HepG2 (cell line): ENCODE measurements at regions not wholly inside any gene's neighbourhood (a gene's known extent, or its start where the extent isn't known, plus 50 kb on each side); places are given as distances from the start of the nearest gene placed in this dataset.

Experiments
- ATAC-seq: fragments of 200-7000 bp; cut with Tn5 transposase; 3 replicates; pipeline ENCODE4 v1.9.1; 2020; ENCODE audit warnings: mild to moderate bottlenecking, moderate library complexity
- BruUV-seq: library from RNA; stranded (reverse); fragments of 400-500 nt; replicated peaks from 2 replicates; lab custom pipeline; 2021; lab: Mats Ljungman, UMichigan
- CTCF ChIA-PET: fragments of 300-600 bp; formaldehyde crosslinking; extraction: SDS; loops from one replicate; lab custom pipeline; 2021; ENCODE audit warnings: low total read pairs, inconsistent platforms, low intra/inter-chr PET ratio; lab: Yijun Ruan, JAX
- POLR2A ChIA-PET: fragments of 350-600 bp; sonication (Branson Sonifier 250); formaldehyde crosslinking; loops from one replicate; lab custom pipeline; 2020; ENCODE audit warnings: antibody characterized with exemption, inconsistent platforms; lab: Yijun Ruan, JAX
- DNase-seq: peaks from one replicate; pipeline ENCODE4 v3.0.0-alpha.2; 2015; ENCODE audit warnings: low spot score
- FAIRE-seq: peaks from 3 replicates; lab custom pipeline; 2011; peaks lifted over from hg19 to GRCh38; lab: Jason Lieb, UNC
- H2AFZ ChIP-seq: one replicate; pipeline ENCODE4 v1.6.1; 2011; ENCODE audit warnings: low read length, inconsistent platforms
- H3K27ac ChIP-seq: fragments of 300-600 bp; 3 replicates; pipeline ENCODE4 v1.8.0; 2011; ENCODE audit warnings: mixed run types, mild to moderate bottlenecking, mixed read lengths, low read length, inconsistent platforms; ENCODE audit not compliant: insufficient read depth; ENCODE audit errors: extremely low read length
- H3K27me3 ChIP-seq, 2 experiments: fragments of 200-600 bp in 1 of 2; 2 replicates in 1 of 2; 3 replicates in 1 of 2; pipeline versions ENCODE4 v1.6.0 to v1.8.0; 2011; ENCODE audit warnings: low read length in 2 of 2, mild to moderate bottlenecking in 2 of 2, moderate library complexity in 2 of 2, inconsistent platforms in 1 of 2; ENCODE audit not compliant: insufficient read depth in 2 of 2, control insufficient read depth in 1 of 2
- H3K36me3 ChIP-seq, 2 experiments: fragments of 200-600 bp in 1 of 2; replicated peaks in 1 of 2; 2 replicates in 1 of 2; 3 replicates in 1 of 2; pipeline versions ENCODE4 v1.5.1 to v1.8.0; 2011; ENCODE audit warnings: low read length in 2 of 2, inconsistent platforms in 1 of 2; ENCODE audit not compliant: insufficient read depth in 2 of 2, control insufficient read depth in 1 of 2
- H3K4me1 ChIP-seq: 2 replicates; pipeline ENCODE4 v1.5.1; 2012; ENCODE audit warnings: low read length, inconsistent platforms; ENCODE audit not compliant: insufficient read depth
- H3K4me2 ChIP-seq: 2 replicates; pipeline ENCODE4 v1.6.0; 2011; ENCODE audit warnings: low read depth, low read length, inconsistent platforms
- H3K4me3 ChIP-seq, 3 experiments: fragments of 200-600 bp in 1 of 3; sonication (generic), shearing (Covaris generic) in 1 of 3; replicated peaks in 1 of 3; 2 replicates each; pipeline ENCODE4 v1.5.1; 2011 to 2016; ENCODE audit warnings: low read length in 3 of 3, inconsistent platforms in 2 of 3, low read depth in 2 of 3, mild to moderate bottlenecking in 2 of 3, control low read depth in 1 of 3, mixed read lengths in 1 of 3; ENCODE audit not compliant: insufficient read depth in 1 of 3
- H3K79me2 ChIP-seq: one replicate; pipeline ENCODE4 v1.6.1; 2011; ENCODE audit warnings: low read length, inconsistent platforms; ENCODE audit not compliant: insufficient read depth
- H3K9ac ChIP-seq: 2 replicates; pipeline ENCODE4 v1.6.0; 2011; ENCODE audit warnings: mild to moderate bottlenecking, low read depth, low read length, inconsistent platforms; ENCODE audit not compliant: insufficient read depth
- H3K9me3 ChIP-seq: 2 replicates; pipeline ENCODE4 v1.5.1; 2012; ENCODE audit warnings: mild to moderate bottlenecking, low read length
- H4K20me1 ChIP-seq: 2 replicates; pipeline ENCODE4 v1.6.0; 2011; ENCODE audit warnings: inconsistent platforms, mild to moderate bottlenecking, low read length, moderate library complexity; ENCODE audit not compliant: insufficient read depth
- CBX1 ChIP-seq: IDR thresholded peaks from one replicate; pipeline ENCODE4 v1.6.1; 2016; ENCODE audit warnings: antibody characterized with exemption, low read depth
- DMAP1 ChIP-seq: IDR thresholded peaks from 2 replicates; pipeline ENCODE4 v1.6.1; 2016
- DNMT3B ChIP-seq: conservative IDR thresholded peaks from 2 replicates; pipeline ENCODE4 v1.6.1; 2016; ENCODE audit warnings: missing biosample characterization, control low read depth
- KDM5A ChIP-seq: fragments of 200-600 bp; sonication (generic); IDR thresholded peaks from 2 replicates; pipeline ENCODE4 v1.7.0; 2018; ENCODE audit warnings: antibody characterized with exemption, mild to moderate bottlenecking, low read length, borderline replicate concordance
- KDM5B ChIP-seq: sonication (generic); formaldehyde crosslinking; IDR thresholded peaks from 2 replicates; pipeline ENCODE4 v1.4.0; 2020; ENCODE audit warnings: missing genetic modification reagents, mild to moderate bottlenecking, borderline replicate concordance
- MIER3 ChIP-seq: IDR thresholded peaks from 2 replicates; pipeline ENCODE4 v1.6.1; 2016; ENCODE audit warnings: missing compliant biosample characterization, borderline replicate concordance
- NCOA5 ChIP-seq: sonication (generic); formaldehyde crosslinking; IDR thresholded peaks from 2 replicates; pipeline ENCODE4 v1.4.0; 2020; ENCODE audit warnings: missing genetic modification reagents
- REL ChIP-seq: sonication (generic); formaldehyde crosslinking; conservative IDR thresholded peaks from 2 replicates; pipeline ENCODE4 v1.8.0; 2022; ENCODE audit warnings: mild to moderate bottlenecking, missing genetic modification reagents, moderate library complexity
- SOX13 ChIP-seq, 3 experiments: fragments of 450-650 bp in 1 of 3; sonication (generic) in 1 of 3; formaldehyde crosslinking in 1 of 3; IDR thresholded peaks in 2 of 3; conservative IDR thresholded peaks in 1 of 3; 2 replicates each; pipeline versions ENCODE4 v1.5.0 to v1.6.1; 2016 to 2020; ENCODE audit warnings: antibody characterized with exemption in 1 of 3, mild to moderate bottlenecking in 1 of 3, missing compliant biosample characterization in 1 of 3, missing genetic modification reagents in 1 of 3, moderate library complexity in 1 of 3
- ZMYM2 ChIP-seq: sonication (generic); formaldehyde crosslinking; IDR thresholded peaks from 2 replicates; pipeline ENCODE4 v1.8.0; 2022; ENCODE audit warnings: mild to moderate bottlenecking, missing genetic modification reagents
- ZNF724P ChIP-seq: sonication (generic); formaldehyde crosslinking; IDR thresholded peaks from 2 replicates; pipeline ENCODE4 v1.8.0; 2022; ENCODE audit warnings: missing genetic modification reagents, borderline replicate concordance
- ZSCAN22 ChIP-seq: sonication (generic); formaldehyde crosslinking; IDR thresholded peaks from 2 replicates; pipeline ENCODE4 v1.4.0; 2020; ENCODE audit warnings: mild to moderate bottlenecking, missing genetic modification reagents
- WGBS: methylation state at CpG from one replicate; pipeline ENCODE4 v1.1.6; 2017; ENCODE audit warnings: low lambda C conversion rate; 5-methylcytosine and 5-hydroxymethylcytosine counted together
- in situ Hi-C: cut with HindIII; loops from 2 replicates; pipeline ENCODE4 v1.10.0; 2017; ENCODE audit warnings: low pct_unique_long_range_greater_than_20kb; ENCODE audit not compliant: extremely low pct_ligation_motif_present
- intact Hi-C: fragments of 100-400 bp; cut with micrococcal nuclease; formaldehyde crosslinking; loops from one replicate; pipeline ENCODE4 v1.10.0; 2022; ENCODE audit not compliant: unreplicated experiment
- TF ChIP-seq, protein P1 (sequence below): sonication (generic); formaldehyde crosslinking; IDR thresholded peaks from 2 replicates; pipeline ENCODE4 v1.9.0; 2021; ENCODE audit warnings: missing genetic modification reagents, mild to moderate bottlenecking, borderline replicate concordance
- TF ChIP-seq, protein P2 (sequence below): sonication (generic); formaldehyde crosslinking; IDR thresholded peaks from 2 replicates; pipeline ENCODE4 v1.4.0; 2020; ENCODE audit warnings: missing genetic modification reagents

DNA sequence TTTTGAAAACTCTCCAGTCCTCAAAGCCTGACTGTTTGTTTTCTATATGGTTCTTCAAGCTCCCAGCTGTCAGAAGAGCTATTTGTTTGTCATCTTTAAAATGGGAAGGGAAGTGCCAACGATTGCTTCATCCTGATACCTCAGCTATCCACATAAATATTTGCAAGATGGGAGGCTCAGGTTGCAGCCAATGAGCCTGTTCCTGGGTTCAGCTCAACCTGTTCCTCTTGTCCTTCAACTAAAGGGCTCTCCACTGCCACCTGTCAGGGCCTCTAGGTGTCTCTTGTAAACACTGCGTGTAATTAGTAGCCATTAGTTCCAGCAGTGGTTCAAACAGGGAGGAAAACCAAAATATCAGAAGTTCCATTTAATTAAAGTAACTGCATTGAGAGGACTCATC lies 445.1 kb downstream of the AJAP1 start:
- no peak overlapping the region for H3K4me3 ChIP-seq
- no peak for FAIRE-seq
- CTCF ChIA-PET: no interaction called here
- H3K27me3 ChIP-seq: no peaks in the 10 kb centered on the region
- no peak overlapping the region for H3K27ac ChIP-seq
- no peak overlapping the region for H3K9ac ChIP-seq
- intact Hi-C loops: no loop called here
- no peak overlapping the region for H2AFZ ChIP-seq
- WGBS: 0% methylated on average over 2 of the region's 2 CpGs
- no peak for DNase-seq
- H3K36me3 ChIP-seq: no peaks in the 10 kb centered on the region
- H3K4me2 ChIP-seq: no peak overlapping the region
- POLR2A ChIA-PET: no interaction called here
- no peak for ATAC-seq
- no peaks in the 10 kb centered on the region for H4K20me1 ChIP-seq
- BruUV-seq: no TSS peak
- peaks cover 39% of the 10 kb centered on the region for H3K9me3 ChIP-seq
- H3K4me1 ChIP-seq: no peaks in the 10 kb centered on the region
- TF ChIP-seq MIER3 (CRISPR knock-in tag): no peak
- no peak for TF ChIP-seq REL
- no peak for TF ChIP-seq KDM5A
- TF ChIP-seq NCOA5 (CRISPR knock-in tag): no peak
- TF ChIP-seq DNMT3B (CRISPR knock-in tag): no peak
- TF ChIP-seq ZSCAN22 (CRISPR knock-in tag): no peak
- TF ChIP-seq DMAP1 (CRISPR knock-in tag): no peak
- no peak for TF ChIP-seq ZMYM2
- TF ChIP-seq CBX1: no peak
- TF ChIP-seq, protein P1, sequence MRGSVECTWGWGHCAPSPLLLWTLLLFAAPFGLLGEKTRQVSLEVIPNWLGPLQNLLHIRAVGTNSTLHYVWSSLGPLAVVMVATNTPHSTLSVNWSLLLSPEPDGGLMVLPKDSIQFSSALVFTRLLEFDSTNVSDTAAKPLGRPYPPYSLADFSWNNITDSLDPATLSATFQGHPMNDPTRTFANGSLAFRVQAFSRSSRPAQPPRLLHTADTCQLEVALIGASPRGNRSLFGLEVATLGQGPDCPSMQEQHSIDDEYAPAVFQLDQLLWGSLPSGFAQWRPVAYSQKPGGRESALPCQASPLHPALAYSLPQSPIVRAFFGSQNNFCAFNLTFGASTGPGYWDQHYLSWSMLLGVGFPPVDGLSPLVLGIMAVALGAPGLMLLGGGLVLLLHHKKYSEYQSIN: no peak
- TF ChIP-seq, protein P2, sequence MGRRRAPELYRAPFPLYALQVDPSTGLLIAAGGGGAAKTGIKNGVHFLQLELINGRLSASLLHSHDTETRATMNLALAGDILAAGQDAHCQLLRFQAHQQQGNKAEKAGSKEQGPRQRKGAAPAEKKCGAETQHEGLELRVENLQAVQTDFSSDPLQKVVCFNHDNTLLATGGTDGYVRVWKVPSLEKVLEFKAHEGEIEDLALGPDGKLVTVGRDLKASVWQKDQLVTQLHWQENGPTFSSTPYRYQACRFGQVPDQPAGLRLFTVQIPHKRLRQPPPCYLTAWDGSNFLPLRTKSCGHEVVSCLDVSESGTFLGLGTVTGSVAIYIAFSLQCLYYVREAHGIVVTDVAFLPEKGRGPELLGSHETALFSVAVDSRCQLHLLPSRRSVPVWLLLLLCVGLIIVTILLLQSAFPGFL (CRISPR knock-in tag): no peak
- no peak for TF ChIP-seq KDM5B
- no peak for TF ChIP-seq ZNF724P
- TF ChIP-seq SOX13 (IDR thresholded peaks at IDR 0.05): no peak
- TF ChIP-seq SOX13 (CRISPR knock-in tag; conservative IDR thresholded peaks at IDR 0.05 in 1 of 2, IDR thresholded peaks at IDR 0.05 in 1 of 2): no peak
- no peaks in the 10 kb centered on the region for H3K79me2 ChIP-seq
- in situ Hi-C loops: no loop called here
